T-helper 2 cell treated with Interferon-gamma antibody and Interleukin-4, amounts not matched to agents 100 ng/mL and 5 ng/mL, for 36 hours (primary cell): ENCODE measurements at regions not wholly inside any gene's neighbourhood (a gene's known extent, or its start where the extent isn't known, plus 50 kb on each side); places are given as distances from the start of the nearest gene placed in this dataset.

Experiments used
- intact Hi-C: fragments of 100-400 bp; cut with micrococcal nuclease; formaldehyde crosslinking; loops from one replicate; pipeline ENCODE4 v1.15.1; 2023

GRCh38 chr15:62739082-62739481 is 303.5 kb upstream of the TPM1 start:
- intact Hi-C loops: no loop called here

GRCh38 chr15:62739507-62739906 is 303.0 kb upstream of the TPM1 start:
- intact Hi-C loops: no loop called here

GRCh38 chr15:62740141-62741004 is 302.2 kb upstream of the TPM1 start:
- intact Hi-C loops: no loop called here

- intact Hi-C loops: no loop called here
These were observed 301.4 kb upstream of the TPM1 start for GRCh38 chr15:62741106-62741505.

- intact Hi-C loops: no loop called here
These were observed 300.0 kb upstream of the TPM1 start for GRCh38 chr15:62742409-62743171.

- intact Hi-C loops: no loop called here
These were observed 296.8 kb upstream of the TPM1 start for GRCh38 chr15:62745621-62746225.

- intact Hi-C loops: no loop called here
These were observed 294.4 kb upstream of the TPM1 start for GRCh38 chr15:62748196-62748595.

GRCh38 chr15:62749036-62749815 is 293.3 kb upstream of the TPM1 start:
- intact Hi-C loops: no loop called here

GRCh38 chr15:62750471-62750870 is 292.1 kb upstream of the TPM1 start:
- intact Hi-C loops: no loop called here

GRCh38 chr15:62752657-62753517 is 289.7 kb upstream of the TPM1 start:
- intact Hi-C loops: no loop called here

GRCh38 chr15:62753518-62754221 is 288.9 kb upstream of the TPM1 start:
- intact Hi-C loops: no loop called here

GRCh38 chr15:62756326-62756994 is 286.1 kb upstream of the TPM1 start:
- intact Hi-C loops: no loop called here

GRCh38 chr15:62756995-62757360 is 285.6 kb upstream of the TPM1 start:
- intact Hi-C loops: no loop called here

- intact Hi-C loops: no loop called here
These were observed 285.0 kb upstream of the TPM1 start for GRCh38 chr15:62757535-62757934.

- intact Hi-C loops: no loop called here
These were observed 284.2 kb upstream of the TPM1 start for GRCh38 chr15:62758126-62758951.

GRCh38 chr15:62758952-62759349 is 283.6 kb upstream of the TPM1 start:
- intact Hi-C loops: no loop called here

GRCh38 chr15:62760538-62760937 is 282.0 kb upstream of the TPM1 start:
- intact Hi-C loops: no loop called here

- intact Hi-C loops: no loop called here
These were observed 276.6 kb upstream of the TPM1 start for GRCh38 chr15:62765916-62766315.
